HG03135 (cell line): ENCODE measurements at regions not wholly inside any gene's neighbourhood (a gene's known extent, or its start where the extent isn't known, plus 50 kb on each side); places are given as distances from the start of the nearest gene placed in this dataset.

Experiments used
- ATAC-seq: cut with Tn5 transposase; IDR thresholded peaks from one replicate; pipeline ENCODE4 v1.9.1; 2021; ENCODE audit warnings: mild to moderate bottlenecking, moderate library complexity; ENCODE audit not compliant: unreplicated experiment

GRCh38 chr1:116322752-116323405, 50.2 kb upstream of the ATP1A1 start:
- ATAC-seq = no peak
